SU-DHL-6 (cell line): ENCODE measurements at regions not wholly inside any gene's neighbourhood (a gene's known extent, or its start where the extent isn't known, plus 50 kb on each side); places are given as distances from the start of the nearest gene placed in this dataset.

Experiments
- H2AFZ ChIP-seq: fragments of 200-600 bp; sonication (generic); 2 replicates; pipeline ENCODE4 v1.6.1; 2014; ENCODE audit warnings: low read depth, mild to moderate bottlenecking, moderate library complexity, mixed read lengths, antibody characterized with exemption, low read length; ENCODE audit not compliant: severe bottlenecking
- H3F3A ChIP-seq: fragments of 200-600 bp; shearing (Covaris generic); 2 replicates; pipeline ENCODE4 v1.6.0; 2016; ENCODE audit warnings: antibody characterized with exemption, mild to moderate bottlenecking; ENCODE audit not compliant: insufficient read depth
- H3K27ac ChIP-seq: fragments of 200-600 bp; sonication (generic); 2 replicates; pipeline ENCODE4 v1.5.1; 2016; ENCODE audit warnings: low read depth, mild to moderate bottlenecking, low read length, moderate library complexity, mixed read lengths
- H3K27me3 ChIP-seq: fragments of 200-600 bp; sonication (generic), shearing (Covaris generic); 2 replicates; pipeline ENCODE4 v1.6.0; 2014; ENCODE audit warnings: mild to moderate bottlenecking, low read length
- H3K36me3 ChIP-seq: fragments of 200-600 bp; sonication (generic); 2 replicates; pipeline ENCODE4 v1.6.1; 2014; ENCODE audit warnings: mild to moderate bottlenecking, low read length, mixed read lengths
- H3K4me2 ChIP-seq: fragments of 300-600, 200-600 bp; shearing (Covaris generic), sonication (generic); 2 replicates; pipeline ENCODE4 v1.6.0; 2014; ENCODE audit warnings: low read length, low read depth, mild to moderate bottlenecking; ENCODE audit not compliant: poor library complexity, severe bottlenecking
- H3K4me3 ChIP-seq: fragments of 200-600 bp; sonication (generic); 2 replicates; pipeline ENCODE4 v1.5.1; 2014; ENCODE audit warnings: antibody characterized with exemption, low read length, mild to moderate bottlenecking, mixed read lengths; ENCODE audit not compliant: insufficient read depth, poor library complexity, severe bottlenecking
- H3K79me2 ChIP-seq: fragments of 200-600 bp; sonication (generic); 2 replicates; pipeline ENCODE4 v1.6.1; 2014; ENCODE audit warnings: mild to moderate bottlenecking, low read length, moderate library complexity; ENCODE audit not compliant: insufficient read depth
- H3K9ac ChIP-seq: fragments of 200-600 bp; sonication (generic); 2 replicates; pipeline ENCODE4 v1.7.0; 2014; ENCODE audit warnings: mild to moderate bottlenecking, low read length
- H3K9me2 ChIP-seq: fragments of 200-600 bp; sonication (generic); replicated peaks from 2 replicates; pipeline ENCODE4 v1.6.1; 2014; ENCODE audit warnings: low read length; ENCODE audit not compliant: insufficient read depth
- H3K9me3 ChIP-seq: fragments of 200-600 bp; sonication (generic); 2 replicates; pipeline ENCODE4 v1.6.1; 2014; ENCODE audit warnings: low read length, mixed read lengths; ENCODE audit not compliant: insufficient read depth
- H4K20me1 ChIP-seq: fragments of 200-600 bp; sonication (generic); 2 replicates; pipeline ENCODE4 v1.6.1; 2014; ENCODE audit warnings: low read depth, mild to moderate bottlenecking, antibody characterized with exemption, low read length, moderate library complexity, mixed read lengths
- CTCF ChIP-seq: fragments of 200-600 bp; sonication (generic); IDR thresholded peaks from one replicate; pipeline ENCODE4 v1.5.1; 2017; ENCODE audit warnings: antibody characterized with exemption, mild to moderate bottlenecking, low read length, moderate library complexity; ENCODE audit not compliant: insufficient read depth, poor library complexity, severe bottlenecking
- EZH2phosphoT487 ChIP-seq: fragments of 200-600 bp; sonication (generic), shearing (Covaris generic); conservative IDR thresholded peaks from 2 replicates; pipeline ENCODE4 v1.6.1; 2018; ENCODE audit warnings: mild to moderate bottlenecking, antibody characterized with exemption, low read length, moderate library complexity, mixed read lengths

DNA sequence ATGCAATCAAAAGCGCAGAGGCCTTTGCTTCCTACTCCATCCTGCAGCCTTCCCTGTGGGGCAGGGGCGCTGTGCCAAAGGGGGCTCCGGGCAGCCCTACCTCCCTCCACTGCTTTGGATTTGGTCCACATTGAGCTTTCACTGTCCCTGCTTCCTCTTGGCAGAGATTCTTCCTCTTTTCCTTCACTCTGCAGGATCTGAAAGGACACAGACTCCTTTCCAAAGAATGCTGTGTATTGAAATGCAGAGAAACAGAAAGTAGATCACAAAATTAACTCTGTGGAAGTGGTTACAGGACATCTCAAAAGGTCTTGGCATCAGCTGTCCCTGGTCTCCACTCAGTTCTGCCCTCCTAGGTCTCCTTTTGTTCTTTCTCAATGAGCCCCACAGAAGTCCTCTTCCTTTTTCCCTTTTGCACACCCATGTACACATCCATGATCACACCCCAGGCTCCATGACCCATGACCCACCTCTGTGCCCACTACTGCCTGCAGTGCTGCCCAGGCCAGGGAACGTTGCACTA, 64.1 kb downstream of the CCR1 start:
- Histone ChIP-seq H3K9ac (no peak overlapping the region), H2AFZ (no peak overlapping the region), H3K36me3 (no peaks in the 10 kb centered on the region), H3K9me3 (no peaks in the 10 kb centered on the region), H3K9me2 (no peaks in the 10 kb centered on the region), H4K20me1 (no peaks in the 10 kb centered on the region), H3K27me3 (no peaks in the 10 kb centered on the region), H3K27ac (no peak overlapping the region), H3K4me2 (no peak overlapping the region), H3F3A (no peaks in the 10 kb centered on the region), H3K79me2 (no peaks in the 10 kb centered on the region), H3K4me3 (no peak overlapping the region)
- no peak for TF ChIP-seq CTCF
- no peak for TF ChIP-seq EZH2phosphoT487

DNA sequence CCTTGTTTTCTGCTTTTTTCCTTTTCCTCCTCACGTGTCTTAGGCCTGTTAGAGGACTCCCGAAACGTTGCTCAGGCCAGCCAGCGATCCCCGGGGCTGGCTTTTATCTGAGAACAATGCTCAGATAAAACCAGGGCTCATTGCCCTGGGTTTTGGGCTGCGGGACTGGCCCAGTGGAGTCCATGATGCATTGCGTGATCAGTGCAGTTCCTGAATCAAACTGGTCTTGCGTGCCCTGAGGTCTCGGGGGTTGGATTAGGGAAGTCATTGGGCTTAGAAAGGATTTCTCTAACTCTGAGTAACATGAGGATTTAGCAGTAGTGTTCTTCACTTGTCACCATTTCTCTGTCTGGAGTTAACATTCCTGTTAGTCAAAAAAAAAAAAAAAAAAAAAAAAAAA, 66.3 kb downstream of the CCR1 start:
- H3K9ac ChIP-seq: no peak overlapping the region
- no peak overlapping the region for H3K27ac ChIP-seq
- TF ChIP-seq EZH2phosphoT487 (no peak), CTCF (no peak)
- no peaks in the 10 kb centered on the region for H3K9me2 ChIP-seq
- H3F3A ChIP-seq: no peaks in the 10 kb centered on the region
- no peaks in the 10 kb centered on the region for H3K9me3 ChIP-seq
- H3K4me3 ChIP-seq: no peak overlapping the region
- no peaks in the 10 kb centered on the region for H3K27me3 ChIP-seq
- no peak overlapping the region for H2AFZ ChIP-seq
- no peaks in the 10 kb centered on the region for H4K20me1 ChIP-seq
- H3K79me2 ChIP-seq: no peaks in the 10 kb centered on the region
- H3K4me2 ChIP-seq: no peak overlapping the region
- H3K36me3 ChIP-seq: no peaks in the 10 kb centered on the region

DNA sequence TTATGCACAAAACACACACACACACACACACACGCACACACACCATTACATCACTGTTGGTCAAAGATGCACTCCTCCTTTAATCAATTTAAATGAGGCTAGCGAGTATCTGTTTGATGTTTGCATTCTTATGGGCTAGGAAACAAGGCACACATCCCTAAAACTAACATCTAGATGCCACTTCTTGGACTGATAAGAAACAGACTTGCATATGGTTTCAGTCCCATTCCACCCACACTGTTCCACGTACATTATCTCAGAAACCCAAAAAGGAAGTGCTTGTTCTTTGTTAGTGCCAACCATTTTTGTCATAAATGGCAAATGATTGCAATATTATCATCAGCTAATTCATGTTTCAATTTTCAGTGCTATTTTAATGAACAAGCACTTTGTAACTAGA, 69.5 kb downstream of the CCR1 start:
- Histone ChIP-seq H3K4me3 (no peak overlapping the region), H3K4me2 (no peak overlapping the region), H3K27ac (no peak overlapping the region), H4K20me1 (no peaks in the 10 kb centered on the region), H3F3A (no peaks in the 10 kb centered on the region), H2AFZ (no peak overlapping the region), H3K9me3 (no peaks in the 10 kb centered on the region), H3K9me2 (no peaks in the 10 kb centered on the region), H3K79me2 (no peaks in the 10 kb centered on the region), H3K9ac (no peak overlapping the region), H3K27me3 (no peaks in the 10 kb centered on the region), H3K36me3 (no peaks in the 10 kb centered on the region)
- no peak for TF ChIP-seq CTCF
- no peak for TF ChIP-seq EZH2phosphoT487

DNA sequence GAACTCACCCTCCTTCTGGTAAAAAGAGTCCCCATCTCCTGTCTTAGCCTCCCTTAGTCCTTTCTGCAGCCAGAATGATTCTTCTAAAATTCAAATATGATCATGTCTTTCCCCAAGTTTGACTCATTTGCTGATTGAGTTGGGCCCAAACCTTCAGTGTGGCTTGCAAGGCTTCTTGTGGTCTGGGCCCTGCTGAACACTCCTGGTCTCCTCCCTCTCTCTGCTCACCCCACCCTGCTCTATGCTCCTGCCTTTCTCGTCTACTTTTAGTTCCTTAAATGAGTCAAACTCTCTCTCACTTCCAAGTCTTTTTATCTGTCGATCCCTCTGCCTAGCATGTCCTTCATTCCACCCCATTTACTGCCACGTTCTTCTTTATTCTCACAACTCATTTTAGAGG, 72.6 kb downstream of the CCR1 start:
- Histone ChIP-seq H3K36me3 (no peaks in the 10 kb centered on the region), H3K79me2 (no peaks in the 10 kb centered on the region), H3K27me3 (no peaks in the 10 kb centered on the region), H3F3A (no peaks in the 10 kb centered on the region), H3K9ac (no peak overlapping the region), H4K20me1 (no peaks in the 10 kb centered on the region), H3K4me3 (no peak overlapping the region), H2AFZ (no peak overlapping the region), H3K27ac (no peak overlapping the region), H3K9me3 (no peaks in the 10 kb centered on the region), H3K4me2 (no peak overlapping the region), H3K9me2 (no peaks in the 10 kb centered on the region)
- TF ChIP-seq CTCF (no peak), EZH2phosphoT487 (no peak)
